GM21619 (cell line): ENCODE measurements at regions not wholly inside any gene's neighbourhood (a gene's known extent, or its start where the extent isn't known, plus 50 kb on each side); places are given as distances from the start of the nearest gene placed in this dataset.

ENCODE experiments used
- ATAC-seq: cut with Tn5 transposase; IDR thresholded peaks from one replicate; pipeline ENCODE4 v1.9.1; 2021; ENCODE audit not compliant: unreplicated experiment

- ATAC-seq, result no peak
Measured at GRCh38 chr16:79808731-79809130, 208.2 kb upstream of the MAF start.

GRCh38 chr16:79806757-79807156 lies 206.2 kb upstream of the MAF start:
- ATAC-seq, result no peak

DNA sequence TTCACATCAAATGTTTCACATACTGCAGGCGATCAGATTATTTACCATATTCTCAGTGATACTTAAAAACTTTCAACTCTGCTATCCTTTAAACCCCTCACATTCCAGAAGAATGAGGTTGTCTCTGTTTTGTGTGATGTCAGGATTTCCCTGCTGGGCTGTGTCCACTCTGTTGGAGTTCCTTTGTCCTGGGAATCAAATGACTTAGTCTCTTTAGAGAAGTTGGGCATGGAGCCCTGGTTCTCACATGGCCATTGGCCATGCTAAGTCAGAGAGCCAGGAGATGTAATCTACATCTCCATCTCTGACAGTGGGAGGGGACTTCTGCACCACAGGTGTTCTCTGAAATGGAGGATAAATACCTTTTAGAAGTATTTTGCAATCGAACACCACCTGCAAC lies 205.1 kb upstream of the MAF start:
- ATAC-seq, result no peak

DNA sequence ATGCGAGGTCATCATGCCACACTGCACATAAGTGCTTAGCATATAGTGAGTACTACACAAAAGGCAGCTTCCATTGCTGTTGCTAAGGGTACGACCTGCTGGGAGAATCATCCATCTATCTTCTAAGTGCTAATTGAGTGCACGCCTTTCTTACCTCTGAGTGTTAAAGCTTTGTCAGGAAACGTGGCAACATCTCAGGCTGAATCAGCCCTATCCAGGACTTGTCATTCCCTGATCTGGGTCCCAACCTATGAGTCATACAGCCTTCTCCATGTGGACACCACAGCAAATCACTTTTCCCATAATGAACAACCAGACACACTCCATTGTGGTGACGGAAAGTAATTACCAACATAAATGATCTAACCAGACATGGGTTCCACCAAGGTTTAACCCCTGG lies 201.1 kb upstream of the MAF start:
- ATAC-seq, result no peak

- no peak for ATAC-seq
Measured at GRCh38 chr16:79800016-79800608, 199.6 kb upstream of the MAF start.

DNA sequence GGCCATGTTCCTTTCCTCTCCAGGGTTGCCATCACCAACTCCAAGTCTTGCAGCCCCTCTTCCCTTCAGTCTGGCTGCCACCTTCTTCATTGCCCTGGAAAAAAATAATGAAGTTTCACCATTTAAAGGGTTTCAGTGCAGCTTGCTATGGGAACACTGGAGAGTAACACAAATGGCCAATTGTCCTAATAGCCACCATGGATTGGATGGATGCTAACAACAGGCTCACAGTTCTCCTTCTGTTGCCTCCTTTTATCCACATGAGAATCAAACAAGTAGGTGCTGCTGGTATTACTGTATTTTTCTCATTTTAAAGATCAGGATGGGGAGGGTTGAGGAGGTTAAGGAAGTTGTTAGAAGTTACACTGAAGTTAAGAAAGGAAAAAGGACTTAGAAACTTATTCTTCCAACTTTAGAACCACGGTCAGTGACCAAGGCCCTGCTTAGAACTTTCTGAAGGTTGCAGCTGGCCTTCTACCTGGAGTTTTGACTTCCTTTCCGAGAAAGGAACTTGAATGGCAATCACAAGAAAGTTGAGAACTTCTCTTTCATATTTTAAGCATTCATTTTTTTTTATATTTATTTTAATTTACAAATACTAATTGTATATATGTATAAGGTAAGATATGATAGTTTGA lies 198.0 kb upstream of the MAF start:
- ATAC-seq, result no peak

- ATAC-seq, result no peak
Measured at GRCh38 chr16:79797486-79797885, 196.9 kb upstream of the MAF start.

GRCh38 chr16:79795556-79795955 lies 195.0 kb upstream of the MAF start:
- ATAC-seq, result no peak

- ATAC-seq, result no peak
Measured at GRCh38 chr16:79794941-79795340, 194.4 kb upstream of the MAF start.

DNA sequence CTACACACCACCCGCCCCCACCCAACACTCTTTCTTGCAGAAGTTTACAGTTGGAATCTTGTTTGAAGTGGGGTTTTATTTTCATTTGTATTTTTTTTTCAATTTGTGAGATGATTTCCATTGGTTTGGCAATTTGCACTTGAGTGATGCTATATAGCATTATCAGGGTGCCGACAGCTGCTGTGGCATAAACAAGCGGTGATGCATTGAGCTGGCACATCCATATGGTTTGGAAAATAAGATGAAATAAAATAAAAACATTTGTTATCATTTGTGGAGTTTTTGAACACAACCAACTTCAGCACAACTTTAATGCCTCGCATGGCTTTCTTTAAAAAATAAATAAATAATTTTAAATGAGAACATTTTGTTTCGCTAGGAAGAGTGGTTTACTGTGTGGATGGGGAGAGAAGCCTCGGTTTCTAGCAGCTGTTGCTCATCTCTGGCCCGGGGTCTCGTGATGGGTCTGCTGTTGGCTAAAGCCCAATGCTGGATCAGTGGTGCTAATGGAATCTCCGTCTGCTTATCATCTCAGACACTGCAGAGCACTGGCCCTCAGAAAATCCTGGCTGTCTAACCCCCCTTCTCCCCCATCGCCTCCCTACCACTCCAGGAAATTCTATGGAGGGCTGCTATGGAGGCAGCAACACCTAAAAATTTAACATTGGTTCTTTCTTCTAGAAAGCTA lies 192.3 kb upstream of the MAF start:
- no peak for ATAC-seq

- no peak for ATAC-seq
Measured at GRCh38 chr16:79792076-79792475, 191.5 kb upstream of the MAF start.

- ATAC-seq, result no peak
Measured at GRCh38 chr16:79790854-79791253, 190.3 kb upstream of the MAF start.

DNA sequence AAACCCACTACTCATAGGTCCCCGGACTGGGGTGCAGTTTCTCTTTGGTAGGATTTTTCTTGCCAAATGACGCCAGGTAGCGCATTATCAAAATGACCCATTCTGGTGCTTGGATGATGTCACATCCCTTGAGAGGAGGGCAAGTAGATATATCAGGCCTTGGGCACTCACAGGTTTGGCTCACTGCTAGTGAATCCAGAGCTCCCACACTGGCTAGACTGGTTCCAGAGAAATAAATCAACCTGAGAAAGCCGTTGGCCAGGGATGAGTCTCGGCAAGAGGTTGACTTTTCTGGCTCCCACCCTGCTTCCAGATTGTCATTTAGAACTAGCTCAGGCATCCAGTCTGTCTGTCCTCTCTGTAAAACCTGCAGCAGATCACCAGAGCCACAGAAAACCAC lies 188.4 kb upstream of the MAF start:
- no peak for ATAC-seq

GRCh38 chr16:79786389-79786788 lies 185.9 kb upstream of the MAF start:
- ATAC-seq, result no peak

- no peak for ATAC-seq
Measured at GRCh38 chr16:79784007-79784406, 183.5 kb upstream of the MAF start.

DNA sequence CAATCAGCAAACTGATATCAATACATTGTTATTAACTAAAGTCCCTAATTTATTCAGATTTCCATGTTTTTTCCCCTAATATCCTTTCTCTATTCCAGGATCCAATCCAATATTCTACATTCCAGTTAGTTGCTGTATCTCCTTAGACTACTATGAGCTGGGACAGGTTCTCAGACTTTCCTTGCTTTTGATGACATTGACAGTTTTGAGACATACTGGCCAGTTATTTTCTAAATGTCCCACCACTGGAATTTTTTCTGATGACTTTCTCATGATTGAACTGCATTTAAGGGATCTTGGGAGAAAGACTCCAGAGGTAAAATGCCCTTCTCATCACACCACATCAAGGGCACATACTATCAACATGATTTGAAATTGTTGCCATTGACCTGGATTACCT lies 177.1 kb upstream of the MAF start:
- ATAC-seq, result no peak

DNA sequence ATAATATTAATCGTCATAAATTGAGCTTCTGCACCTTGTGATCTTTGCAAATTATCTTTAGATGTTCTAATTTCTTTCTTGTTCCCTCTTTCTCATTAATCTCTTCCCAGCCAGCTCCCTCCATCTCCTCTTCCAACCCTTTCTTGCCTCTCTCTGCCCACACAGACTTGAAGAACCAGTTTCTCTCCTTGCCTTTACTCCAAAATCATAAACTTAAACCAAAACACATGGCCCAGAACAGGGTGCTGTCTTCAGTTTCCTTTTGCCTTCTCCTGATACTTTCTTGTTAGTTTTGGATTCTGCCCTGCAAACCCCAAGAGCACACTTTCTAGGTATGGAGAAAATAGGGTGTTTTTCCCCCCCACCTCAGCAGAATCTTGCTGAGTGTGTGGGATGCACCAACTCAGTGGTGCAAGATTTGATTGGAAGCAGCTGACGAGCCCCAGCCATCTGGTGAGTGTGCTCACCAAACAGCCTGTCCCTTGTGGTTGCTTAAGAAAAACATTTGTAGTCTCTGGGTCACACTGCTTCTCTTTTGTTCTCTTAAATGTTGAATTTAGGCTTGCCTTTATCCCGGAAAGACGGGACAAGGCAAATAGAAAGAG lies 175.8 kb upstream of the MAF start:
- no peak for ATAC-seq

GRCh38 chr16:79772784-79773183 lies 172.2 kb upstream of the MAF start:
- ATAC-seq, result no peak

DNA sequence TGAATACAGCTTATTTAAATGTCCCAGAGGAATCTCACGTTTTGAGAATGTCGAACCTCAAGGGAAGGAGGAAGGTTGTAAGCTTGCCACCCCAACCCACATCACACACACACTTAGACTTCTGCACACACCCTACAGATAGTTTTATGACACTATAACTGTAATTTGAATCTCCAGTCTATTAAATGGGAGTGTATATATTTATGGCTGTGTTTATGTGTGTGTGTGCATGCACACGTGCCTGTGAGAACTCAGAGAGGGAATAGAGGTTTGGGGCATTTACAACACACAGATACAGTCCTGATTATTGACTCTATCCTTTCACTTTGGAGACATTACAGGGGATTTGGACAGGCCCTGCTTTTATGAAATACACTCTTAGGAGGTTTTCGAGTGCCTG lies 171.5 kb upstream of the MAF start:
- ATAC-seq, result no peak

DNA sequence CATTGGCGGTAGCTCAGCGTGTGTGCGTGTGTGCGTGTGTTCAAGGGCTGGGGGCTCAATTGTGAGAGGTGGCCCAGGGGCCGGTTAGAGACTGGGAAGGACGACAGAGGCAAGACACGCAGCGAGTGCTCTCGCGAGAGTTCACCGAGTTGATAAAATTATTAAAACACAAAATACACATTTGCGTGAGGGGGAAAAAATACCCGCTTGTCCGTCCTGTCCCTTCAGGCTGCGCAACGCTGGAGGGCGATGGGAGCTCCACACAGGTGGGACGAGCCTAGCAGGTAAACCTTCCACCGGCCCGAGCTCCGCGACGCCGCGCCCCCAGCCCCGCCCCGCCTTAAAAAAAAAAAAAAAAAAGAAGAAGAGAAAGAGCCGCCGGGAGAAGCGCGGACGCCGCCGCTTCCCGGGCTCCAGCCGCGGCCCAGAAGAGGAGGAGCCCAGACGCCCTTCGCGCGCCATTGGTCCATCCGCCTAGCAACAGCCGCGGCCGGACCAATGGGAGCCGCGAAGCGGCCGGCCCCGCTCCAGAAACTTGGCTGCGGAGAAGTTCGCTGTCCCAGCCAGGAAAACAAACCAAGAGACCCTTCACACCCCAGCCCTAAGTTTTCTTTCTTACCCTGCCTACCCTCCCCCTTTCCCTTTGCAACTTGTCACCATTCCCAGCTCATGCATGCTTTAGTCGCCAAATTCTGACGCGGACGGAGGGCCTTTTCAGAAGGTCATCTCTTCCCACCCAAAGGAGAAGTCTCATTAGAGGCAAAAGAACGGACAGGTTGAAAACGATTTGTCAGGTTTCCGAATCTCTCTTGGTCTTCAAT lies 169.9 kb upstream of the MAF start:
- peak; percentile 99 for ATAC-seq

DNA sequence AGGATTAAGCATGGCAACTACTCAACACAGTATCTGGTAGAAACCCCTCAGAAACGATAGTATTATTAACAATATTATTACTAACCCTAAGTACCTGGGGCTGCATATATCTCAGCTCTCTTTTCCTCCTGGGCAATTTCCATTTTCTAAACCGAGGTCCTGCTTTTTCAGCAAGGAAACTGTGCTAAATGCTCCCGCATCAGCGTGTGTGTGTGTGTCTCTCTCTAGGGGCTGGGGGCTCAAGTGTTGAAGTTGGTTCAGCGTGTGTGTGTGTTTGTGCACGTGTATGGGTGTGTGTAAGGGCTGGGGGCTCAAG lies 169.3 kb upstream of the MAF start:
- ATAC-seq, result no peak
